KMS-11 (cell line): ENCODE measurements at regions not wholly inside any gene's neighbourhood (a gene's known extent, or its start where the extent isn't known, plus 50 kb on each side); places are given as distances from the start of the nearest gene placed in this dataset.

ENCODE experiments used
- H2AFZ ChIP-seq: fragments of 200-600 bp; sonication (generic); 2 replicates; pipeline ENCODE4 v1.6.1; 2016; ENCODE audit warnings: antibody characterized with exemption, mixed run types, low read depth
- H3K27ac ChIP-seq: fragments of 200-600 bp; sonication (generic); 2 replicates; pipeline ENCODE4 v1.6.1; 2016; ENCODE audit warnings: mild to moderate bottlenecking, mixed run types
- H3K27me3 ChIP-seq: fragments of 200-600 bp; sonication (generic); 2 replicates; pipeline ENCODE4 v1.6.1; 2017; ENCODE audit warnings: mild to moderate bottlenecking, low read depth, mixed run types, moderate library complexity; ENCODE audit not compliant: insufficient read depth
- H3K36me3 ChIP-seq: fragments of 200-600 bp; sonication (generic); 2 replicates; pipeline ENCODE4 v1.6.1; 2017; ENCODE audit warnings: mild to moderate bottlenecking, mixed run types; ENCODE audit not compliant: insufficient read depth
- H3K4me1 ChIP-seq: fragments of 200-600 bp; sonication (generic); 2 replicates; pipeline ENCODE4 v1.6.1; 2016; ENCODE audit warnings: mild to moderate bottlenecking, low read depth, mixed run types; ENCODE audit not compliant: poor library complexity, severe bottlenecking
- H3K4me2 ChIP-seq: fragments of 200-600 bp; sonication (generic); 2 replicates; pipeline ENCODE4 v1.7.0; 2016; ENCODE audit warnings: mild to moderate bottlenecking, mixed run types
- H3K4me3 ChIP-seq: fragments of 200-600 bp; sonication (generic); IDR thresholded peaks from 2 replicates; pipeline ENCODE4 v1.6.1; 2017; ENCODE audit warnings: low read depth, low read length, mixed read lengths; ENCODE audit not compliant: insufficient read depth
- H3K79me2 ChIP-seq: fragments of 200-600 bp; sonication (generic); 2 replicates; pipeline ENCODE4 v1.6.1; 2016; ENCODE audit warnings: low read depth, mixed run types; ENCODE audit not compliant: insufficient read depth
- H3K9ac ChIP-seq: fragments of 200-600 bp; sonication (generic); 2 replicates; pipeline ENCODE4 v1.6.1; 2016; ENCODE audit warnings: mild to moderate bottlenecking, mixed run types
- H4K20me1 ChIP-seq: fragments of 200-600 bp; sonication (generic); 2 replicates; pipeline ENCODE4 v1.6.1; 2016; ENCODE audit warnings: mild to moderate bottlenecking, mixed run types; ENCODE audit not compliant: insufficient read depth
- CTCF ChIP-seq: fragments of 200-600 bp; sonication (generic); conservative IDR thresholded peaks from 2 replicates; pipeline ENCODE4 v1.6.1; 2017; ENCODE audit warnings: low read depth, mild to moderate bottlenecking, antibody characterized with exemption, low read length, moderate library complexity, mixed read lengths

DNA sequence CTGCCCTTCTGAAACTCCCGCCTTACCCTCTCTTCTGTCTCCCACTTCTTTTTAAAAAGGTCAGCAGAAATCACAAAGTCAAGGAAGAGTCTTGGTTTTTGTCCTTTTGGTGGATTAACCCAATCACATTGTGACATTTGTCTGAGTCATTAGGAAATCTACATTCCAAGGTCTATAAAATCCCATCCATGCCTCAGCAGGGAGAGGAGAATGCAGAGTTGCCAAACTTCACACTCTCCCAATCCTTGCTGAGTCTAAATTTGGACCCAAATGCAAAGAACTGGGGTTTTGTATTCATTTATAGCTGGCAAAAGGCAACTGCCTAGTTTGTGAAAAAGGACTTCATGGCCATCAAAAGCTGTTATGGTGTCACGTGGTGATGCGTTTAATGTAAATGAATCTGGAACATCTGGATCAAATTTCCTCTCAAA is 67.9 kb downstream of the TMEM30B start:
- H3K9ac ChIP-seq, result no peak overlapping the region
- H4K20me1 ChIP-seq, result no peaks in the 10 kb centered on the region
- no peak overlapping the region for H2AFZ ChIP-seq
- no peaks in the 10 kb centered on the region for H3K4me1 ChIP-seq
- no peak overlapping the region for H3K4me3 ChIP-seq
- H3K36me3 ChIP-seq, result no peaks in the 10 kb centered on the region
- H3K79me2 ChIP-seq, result no peaks in the 10 kb centered on the region
- H3K27me3 ChIP-seq, result no peaks in the 10 kb centered on the region
- H3K4me2 ChIP-seq, result no peak overlapping the region
- H3K27ac ChIP-seq, result no peak overlapping the region
- no peak for TF ChIP-seq CTCF

- no peaks in the 10 kb centered on the region for H3K4me1 ChIP-seq
- no peak overlapping the region for H3K27ac ChIP-seq
- no peaks in the 10 kb centered on the region for H3K36me3 ChIP-seq
- H3K9ac ChIP-seq, result no peak overlapping the region
- no peak overlapping the region for H3K4me2 ChIP-seq
- TF ChIP-seq CTCF, result no peak
- H2AFZ ChIP-seq, result no peak overlapping the region
- no peak overlapping the region for H3K4me3 ChIP-seq
- no peaks in the 10 kb centered on the region for H4K20me1 ChIP-seq
- H3K79me2 ChIP-seq, result no peaks in the 10 kb centered on the region
- no peaks in the 10 kb centered on the region for H3K27me3 ChIP-seq
Measured at GRCh38 chr14:61212546-61212945, 68.6 kb downstream of the TMEM30B start.

DNA sequence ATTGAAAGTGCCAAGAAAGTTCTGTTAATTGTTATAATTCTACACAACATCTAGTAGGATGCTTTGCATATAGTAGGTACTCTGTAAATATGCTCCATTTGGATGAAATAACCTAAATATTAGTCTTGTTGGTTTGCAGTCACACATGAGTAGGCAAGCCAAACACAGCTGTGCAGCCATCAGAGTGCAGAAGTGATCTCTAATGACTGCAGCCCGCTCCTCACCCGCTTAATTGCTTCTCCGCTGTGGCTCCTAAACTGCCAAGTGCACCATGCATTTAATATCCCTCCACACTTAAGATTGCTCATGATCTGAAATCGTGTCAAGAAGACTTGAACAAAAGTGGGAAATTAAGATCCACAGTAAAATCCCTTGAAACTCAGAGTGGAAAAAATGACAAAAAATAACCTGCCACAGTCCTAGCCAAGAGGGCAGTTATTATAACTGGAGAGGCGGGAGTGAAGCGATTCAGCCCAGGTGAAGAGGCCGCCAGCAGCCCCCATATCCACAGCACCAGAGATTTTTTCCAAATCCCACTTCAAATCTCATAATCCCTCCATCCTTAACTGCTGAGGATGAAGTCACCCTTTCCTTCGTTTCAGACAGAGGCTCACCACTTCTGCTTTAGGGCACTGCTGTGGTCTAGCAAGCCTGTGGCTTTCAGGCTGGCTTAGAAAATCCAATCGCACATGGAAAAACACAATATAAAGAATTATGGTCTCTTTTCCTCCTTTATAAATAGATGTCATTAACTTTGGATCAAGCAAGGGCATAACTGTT is 69.5 kb downstream of the TMEM30B start:
- Histone ChIP-seq H3K9ac (no peak overlapping the region), H3K36me3 (no peaks in the 10 kb centered on the region)

DNA sequence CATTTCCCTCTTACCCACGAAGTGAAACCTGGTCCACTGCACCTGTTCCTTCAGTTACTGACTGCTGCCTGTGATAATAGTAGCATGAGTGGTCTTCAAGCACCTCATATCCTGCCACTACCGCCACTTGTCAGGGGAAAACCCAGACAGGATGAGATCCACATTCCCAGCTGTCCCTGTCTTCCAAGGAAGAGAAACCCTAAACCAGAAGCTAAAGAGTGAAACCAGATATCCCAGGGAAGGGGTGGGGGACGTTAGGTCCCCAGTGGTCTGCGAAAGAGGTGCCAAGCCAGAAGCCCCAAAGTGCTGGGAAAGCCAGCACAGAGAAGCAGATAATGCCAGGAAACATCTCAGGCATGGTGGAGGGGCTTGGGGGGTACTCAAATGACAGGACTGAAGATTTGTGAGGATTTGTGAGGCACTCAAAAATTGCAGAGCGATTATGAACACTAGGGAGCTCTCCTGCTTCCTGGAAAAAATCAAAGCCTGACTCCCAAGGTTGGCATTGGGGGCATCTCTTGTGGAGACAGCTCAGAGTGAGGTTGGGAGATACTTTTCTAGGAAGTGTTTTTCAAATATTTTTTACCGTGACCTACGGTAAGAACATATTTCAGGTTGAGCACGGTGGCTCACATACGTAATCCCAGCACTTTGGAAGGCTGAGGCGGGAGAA is 77.9 kb downstream of the TMEM30B start:
- H3K9ac ChIP-seq, result no peak overlapping the region
- H3K79me2 ChIP-seq, result no peaks in the 10 kb centered on the region
- no peak for TF ChIP-seq CTCF
- no peaks in the 10 kb centered on the region for H3K36me3 ChIP-seq
- no peak overlapping the region for H2AFZ ChIP-seq
- no peaks in the 10 kb centered on the region for H4K20me1 ChIP-seq
- H3K27ac ChIP-seq, result no peak overlapping the region
- H3K4me2 ChIP-seq, result no peak overlapping the region
- H3K4me3 ChIP-seq, result no peak overlapping the region
- no peaks in the 10 kb centered on the region for H3K4me1 ChIP-seq
- no peaks in the 10 kb centered on the region for H3K27me3 ChIP-seq

More for the DNA sequence above, 69.5 kb downstream of the TMEM30B start:
- Histone ChIP-seq H4K20me1 (no peaks in the 10 kb centered on the region), H3K4me2 (no peak overlapping the region), H3K79me2 (no peaks in the 10 kb centered on the region), H3K27ac (no peak overlapping the region), H3K27me3 (no peaks in the 10 kb centered on the region), H3K4me1 (no peaks in the 10 kb centered on the region), H2AFZ (no peak overlapping the region), H3K4me3 (no peak overlapping the region)
- TF ChIP-seq CTCF, result no peak
